Upper lobe of right lung (tissue), 1 donor: ENCODE measurements at regions not wholly inside any gene's neighbourhood (a gene's known extent, or its start where the extent isn't known, plus 50 kb on each side); places are given as distances from the start of the nearest gene placed in this dataset.

Experiments used
- ATAC-seq: fragments of 200-7000 bp; cut with Tn5 transposase; one replicate; pipeline ENCODE4 v1.9.1; 2020; ENCODE audit warnings: mild to moderate bottlenecking, moderate library complexity
- DNase-seq: peaks from one replicate; pipeline ENCODE4 v3.0.0-alpha.2; 2020
- H3K27ac ChIP-seq: fragments of 200-600 bp; one replicate; pipeline ENCODE4 v1.8.0; 2022
- H3K27me3 ChIP-seq: fragments of 200-600 bp; one replicate; pipeline ENCODE4 v1.8.0; 2022; ENCODE audit warnings: mild to moderate bottlenecking
- H3K36me3 ChIP-seq: fragments of 200-600 bp; one replicate; pipeline ENCODE4 v1.8.0; 2022
- H3K4me1 ChIP-seq: fragments of 200-600 bp; one replicate; pipeline ENCODE4 v1.8.0; 2022
- H3K4me3 ChIP-seq: fragments of 200-600 bp; one replicate; pipeline ENCODE4 v1.8.0; 2022; ENCODE audit warnings: mild to moderate bottlenecking
- H3K9me3 ChIP-seq: fragments of 200-600 bp; one replicate; pipeline ENCODE4 v1.8.0; 2022
- CTCF ChIP-seq: fragments of 200-600 bp; IDR thresholded peaks from one replicate; pipeline ENCODE4 v1.8.0; 2022; ENCODE audit warnings: antibody characterized with exemption
- intact Hi-C: fragments of 100-400 bp; cut with DNase I; formaldehyde crosslinking; loops from one replicate; pipeline ENCODE4 v1.11.0; 2022
- donor health status: DM: no; HTN: yes; CAD: no; lungs with severe emphysema.

DNA sequence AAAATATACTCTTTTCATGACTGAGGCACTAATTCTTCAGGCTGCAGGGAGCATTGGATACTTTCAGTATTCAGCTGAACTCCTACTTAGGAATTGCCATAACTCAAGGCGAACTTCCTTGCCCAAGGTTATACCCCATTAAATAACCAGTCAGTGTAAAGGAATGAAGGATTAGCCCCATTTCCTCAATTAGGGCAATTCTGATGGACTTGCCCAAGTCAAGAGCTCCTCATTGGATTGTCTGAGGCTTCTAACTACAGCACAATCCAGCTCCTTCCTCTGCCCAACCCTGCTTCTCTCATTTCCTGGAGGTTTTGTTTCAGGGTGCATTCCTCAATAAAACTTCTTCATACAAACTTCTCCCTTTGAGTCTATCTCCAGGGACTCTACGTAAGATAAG, 329.2 kb downstream of the LIG4 start:
- ATAC-seq = no peak

DNA sequence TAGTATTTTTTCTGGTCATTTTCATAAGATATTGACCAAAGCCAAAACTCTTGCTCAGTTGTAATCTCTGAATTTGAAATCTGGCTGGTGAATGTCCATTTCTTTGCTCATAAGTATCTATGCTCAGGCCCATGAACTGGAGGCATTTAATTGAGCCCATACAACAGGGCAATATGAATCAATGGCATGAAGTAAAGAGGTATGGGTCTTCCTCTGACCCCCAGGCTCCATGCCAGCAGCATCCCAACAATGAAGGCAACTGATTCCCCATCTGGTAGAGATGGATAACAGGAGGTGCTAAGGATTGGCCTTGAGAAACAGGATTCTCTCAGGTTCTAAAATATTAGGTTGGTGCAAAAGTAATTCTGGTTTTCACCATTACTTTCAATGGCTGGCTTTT, 330.8 kb downstream of the LIG4 start:
- Histone ChIP-seq H3K36me3 (no peaks in the 10 kb centered on the region), H3K27ac (no peak overlapping the region), H3K27me3 (no peaks in the 10 kb centered on the region), H3K4me3 (no peak overlapping the region), H3K4me1 (no peaks in the 10 kb centered on the region), H3K9me3 (no peaks in the 10 kb centered on the region)
- intact Hi-C loops = no loop called here
- no peak for ATAC-seq
- DNase-seq = no peak
- TF ChIP-seq CTCF = no peak

More for the DNA sequence above, 329.2 kb downstream of the LIG4 start:
- Histone ChIP-seq H3K27ac (no peak overlapping the region), H3K4me3 (no peak overlapping the region), H3K36me3 (no peaks in the 10 kb centered on the region), H3K9me3 (no peaks in the 10 kb centered on the region), H3K4me1 (no peaks in the 10 kb centered on the region), H3K27me3 (no peaks in the 10 kb centered on the region)
- intact Hi-C loops = no loop called here
- TF ChIP-seq CTCF = no peak
- DNase-seq = no peak

DNA sequence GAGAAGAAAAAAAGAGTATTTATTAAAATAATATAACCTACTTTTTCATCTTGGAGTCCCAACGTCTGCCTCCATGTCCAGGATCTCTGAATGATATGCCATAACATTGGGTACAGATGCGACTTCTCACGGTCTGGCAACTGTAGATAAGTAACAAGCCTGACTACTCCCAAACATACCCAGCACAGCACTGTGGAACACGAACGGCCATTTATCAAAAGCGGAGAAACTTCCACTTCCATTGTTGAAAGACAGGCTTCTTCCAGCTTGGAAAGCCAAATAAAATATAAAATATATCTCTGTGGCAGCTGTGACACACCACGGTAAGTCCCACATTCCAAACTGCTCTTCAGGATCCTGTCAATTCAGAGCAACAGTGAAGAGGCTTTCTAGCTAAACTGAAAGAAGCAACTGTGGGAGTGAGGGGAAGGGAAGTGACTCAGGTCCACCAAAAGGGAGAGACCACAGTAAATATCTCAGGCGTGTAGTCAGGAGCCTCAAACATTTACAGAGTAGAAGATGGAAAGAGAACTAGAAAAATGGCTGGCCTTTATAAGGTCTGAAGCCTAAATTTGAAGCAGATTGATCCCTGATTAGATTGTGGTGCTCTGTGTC, 331.7 kb downstream of the LIG4 start:
- Histone ChIP-seq H3K4me3 (no peak overlapping the region), H3K4me1 (no peaks in the 10 kb centered on the region), H3K9me3 (no peaks in the 10 kb centered on the region), H3K36me3 (no peaks in the 10 kb centered on the region), H3K27ac (no peak overlapping the region), H3K27me3 (no peaks in the 10 kb centered on the region)
- ATAC-seq (no peak), DNase-seq (no peak)
- TF ChIP-seq CTCF = no peak
- intact Hi-C loops = no loop called here

- no peak for ATAC-seq
- H3K36me3 ChIP-seq = no peaks in the 10 kb centered on the region
- no peak overlapping the region for H3K27ac ChIP-seq
- no peaks in the 10 kb centered on the region for H3K9me3 ChIP-seq
- DNase-seq = no peak
- intact Hi-C loops = no loop called here
- H3K4me3 ChIP-seq = no peak overlapping the region
- no peaks in the 10 kb centered on the region for H3K4me1 ChIP-seq
- TF ChIP-seq CTCF = no peak
- no peaks in the 10 kb centered on the region for H3K27me3 ChIP-seq
Observed at GRCh38 chr13:107882708-107883560, 332.4 kb downstream of the LIG4 start.

DNA sequence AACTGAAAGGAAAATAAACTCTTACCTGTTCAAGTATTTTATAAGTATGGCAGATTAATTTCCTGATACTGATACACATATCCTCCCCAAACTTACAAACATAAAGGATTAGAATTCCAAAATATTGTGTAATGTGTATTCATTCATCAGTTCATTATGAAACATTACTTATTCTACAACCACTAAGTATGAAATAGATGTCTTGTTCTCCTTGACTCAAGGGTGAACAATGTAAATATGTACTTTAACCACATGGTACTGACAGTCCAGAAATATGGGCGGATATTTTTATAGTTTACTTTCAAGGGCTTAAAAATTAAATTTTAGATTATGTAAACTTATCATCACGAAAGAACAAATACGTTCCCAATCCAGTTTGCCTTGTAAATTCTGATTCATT, 334.0 kb downstream of the LIG4 start:
- no peak overlapping the region for H3K4me3 ChIP-seq
- H3K9me3 ChIP-seq = no peaks in the 10 kb centered on the region
- no peaks in the 10 kb centered on the region for H3K4me1 ChIP-seq
- no peak for TF ChIP-seq CTCF
- peak; percentile 67 for ATAC-seq
- intact Hi-C loops = no loop called here
- no peaks in the 10 kb centered on the region for H3K36me3 ChIP-seq
- no peak overlapping the region for H3K27ac ChIP-seq
- H3K27me3 ChIP-seq = no peaks in the 10 kb centered on the region
- DNase-seq = no peak
